IPS-15b (cell line): ENCODE measurements at regions not wholly inside any gene's neighbourhood (a gene's known extent, or its start where the extent isn't known, plus 50 kb on each side); places are given as distances from the start of the nearest gene placed in this dataset.

Experiments
- H3K27me3 ChIP-seq: one replicate; pipeline ENCODE4 v1.6.1; 2013; ENCODE audit warnings: low read length; ENCODE audit not compliant: control insufficient read depth, insufficient read depth
- H3K36me3 ChIP-seq: one replicate; pipeline ENCODE4 v1.6.1; 2013; ENCODE audit warnings: low read length; ENCODE audit not compliant: control insufficient read depth, insufficient read depth
- H3K4me1 ChIP-seq: one replicate; pipeline ENCODE4 v1.6.1; 2013; ENCODE audit warnings: mild to moderate bottlenecking, low read length; ENCODE audit not compliant: control insufficient read depth, insufficient read depth
- H3K4me3 ChIP-seq: one replicate; pipeline ENCODE4 v1.5.1; 2013; ENCODE audit warnings: low read depth, low read length
- H3K9ac ChIP-seq: one replicate; pipeline ENCODE4 v1.6.1; 2013; ENCODE audit warnings: low read depth, mild to moderate bottlenecking, low read length
- H3K9me3 ChIP-seq: one replicate; pipeline ENCODE4 v1.6.1; 2013; ENCODE audit warnings: mild to moderate bottlenecking, low read length; ENCODE audit not compliant: control insufficient read depth, insufficient read depth

GRCh38 chr10:121405096-121405495 is 193.1 kb downstream of the FGFR2 start:
- Histone ChIP-seq H3K9me3 (no peaks in the 10 kb centered on the region), H3K4me1 (no peaks in the 10 kb centered on the region), H3K4me3 (no peak overlapping the region), H3K27me3 (no peaks in the 10 kb centered on the region), H3K36me3 (no peaks in the 10 kb centered on the region), H3K9ac (no peak overlapping the region)

- Histone ChIP-seq H3K9me3 (no peaks in the 10 kb centered on the region), H3K4me3 (no peak overlapping the region), H3K27me3 (no peaks in the 10 kb centered on the region), H3K9ac (no peak overlapping the region), H3K36me3 (no peaks in the 10 kb centered on the region), H3K4me1 (no peaks in the 10 kb centered on the region)
These were observed 192.7 kb downstream of the FGFR2 start for GRCh38 chr10:121405549-121405948.

- Histone ChIP-seq H3K9ac (no peak overlapping the region), H3K36me3 (no peaks in the 10 kb centered on the region), H3K4me3 (no peak overlapping the region), H3K9me3 (no peaks in the 10 kb centered on the region), H3K4me1 (no peaks in the 10 kb centered on the region), H3K27me3 (no peaks in the 10 kb centered on the region)
These were observed 192.3 kb downstream of the FGFR2 start for GRCh38 chr10:121405953-121406352.

- Histone ChIP-seq H3K4me1 (no peaks in the 10 kb centered on the region), H3K9ac (no peak overlapping the region), H3K4me3 (no peak overlapping the region), H3K27me3 (no peaks in the 10 kb centered on the region), H3K9me3 (no peaks in the 10 kb centered on the region), H3K36me3 (no peaks in the 10 kb centered on the region)
These were observed 191.3 kb downstream of the FGFR2 start for GRCh38 chr10:121406823-121407545.

- H3K9ac ChIP-seq = no peak overlapping the region
- no peak overlapping the region for H3K4me3 ChIP-seq
These were observed 188.7 kb downstream of the FGFR2 start for GRCh38 chr10:121409466-121410104.

GRCh38 chr10:121411004-121411403 is 187.2 kb downstream of the FGFR2 start:
- Histone ChIP-seq H3K4me1 (no peaks in the 10 kb centered on the region), H3K9ac (no peak overlapping the region), H3K9me3 (no peaks in the 10 kb centered on the region), H3K27me3 (no peaks in the 10 kb centered on the region), H3K36me3 (no peaks in the 10 kb centered on the region), H3K4me3 (no peak overlapping the region)

More at GRCh38 chr10:121409466-121410104, 188.7 kb downstream of the FGFR2 start:
- H3K27me3 ChIP-seq = no peaks in the 10 kb centered on the region
- no peaks in the 10 kb centered on the region for H3K36me3 ChIP-seq
- no peaks in the 10 kb centered on the region for H3K4me1 ChIP-seq
- no peaks in the 10 kb centered on the region for H3K9me3 ChIP-seq

GRCh38 chr10:121413951-121414350 is 184.3 kb downstream of the FGFR2 start:
- no peak overlapping the region for H3K4me3 ChIP-seq
- H3K36me3 ChIP-seq = no peaks in the 10 kb centered on the region
- H3K9ac ChIP-seq = no peak overlapping the region
- no peaks in the 10 kb centered on the region for H3K9me3 ChIP-seq
- H3K27me3 ChIP-seq = no peaks in the 10 kb centered on the region
- H3K4me1 ChIP-seq = no peaks in the 10 kb centered on the region

GRCh38 chr10:121414366-121415062 is 183.7 kb downstream of the FGFR2 start:
- Histone ChIP-seq H3K27me3 (no peaks in the 10 kb centered on the region), H3K36me3 (no peaks in the 10 kb centered on the region), H3K4me1 (no peaks in the 10 kb centered on the region), H3K9ac (no peak overlapping the region), H3K4me3 (no peak overlapping the region), H3K9me3 (no peaks in the 10 kb centered on the region)

- Histone ChIP-seq H3K4me3 (no peak overlapping the region), H3K27me3 (no peaks in the 10 kb centered on the region), H3K4me1 (no peaks in the 10 kb centered on the region), H3K9ac (no peak overlapping the region), H3K36me3 (no peaks in the 10 kb centered on the region), H3K9me3 (no peaks in the 10 kb centered on the region)
These were observed 183.2 kb downstream of the FGFR2 start for GRCh38 chr10:121415063-121415399.

- no peak overlapping the region for H3K9ac ChIP-seq
- H3K27me3 ChIP-seq = no peaks in the 10 kb centered on the region
- H3K9me3 ChIP-seq = no peaks in the 10 kb centered on the region
- H3K4me3 ChIP-seq = no peak overlapping the region
- H3K4me1 ChIP-seq = no peaks in the 10 kb centered on the region
- no peaks in the 10 kb centered on the region for H3K36me3 ChIP-seq
These were observed 182.2 kb downstream of the FGFR2 start for GRCh38 chr10:121416071-121416470.

- Histone ChIP-seq H3K9me3 (no peaks in the 10 kb centered on the region), H3K36me3 (no peaks in the 10 kb centered on the region), H3K9ac (no peak overlapping the region), H3K27me3 (no peaks in the 10 kb centered on the region), H3K4me3 (no peak overlapping the region), H3K4me1 (no peaks in the 10 kb centered on the region)
These were observed 180.9 kb downstream of the FGFR2 start for GRCh38 chr10:121417298-121417697.
